GM23338 (cell line): ENCODE measurements at regions not wholly inside any gene's neighbourhood (a gene's known extent, or its start where the extent isn't known, plus 50 kb on each side); places are given as distances from the start of the nearest gene placed in this dataset.

Experiments
- ATAC-seq: fragments of 200-7000 bp; cut with Tn5 transposase; 3 replicates; pipeline ENCODE4 v1.9.1; 2020
- DNase-seq: peaks from one replicate; pipeline ENCODE4 v3.0.0-alpha.2; 2015; ENCODE audit warnings: low spot score
- H2AFZ ChIP-seq: fragments of 200-600 bp; sonication (generic); 2 replicates; pipeline ENCODE4 v1.8.0; 2016; ENCODE audit warnings: antibody characterized with exemption, mild to moderate bottlenecking, moderate library complexity
- H3F3A ChIP-seq: fragments of 200-600 bp; sonication (generic); replicated peaks from 2 replicates; pipeline ENCODE4 v1.8.0; 2017; ENCODE audit warnings: antibody characterized with exemption, mixed run types, low read depth
- H3K27ac ChIP-seq: fragments of 200-600 bp; sonication (generic); 2 replicates; pipeline ENCODE4 v1.6.1; 2016; ENCODE audit warnings: low read depth
- H3K27me3 ChIP-seq: fragments of 200-600 bp; sonication (generic); 2 replicates; pipeline ENCODE4 v1.8.0; 2016; ENCODE audit warnings: mild to moderate bottlenecking, mixed run types, moderate library complexity; ENCODE audit not compliant: insufficient read depth
- H3K36me3 ChIP-seq: fragments of 200-600 bp; sonication (generic); 2 replicates; pipeline ENCODE4 v1.8.0; 2016; ENCODE audit warnings: mild to moderate bottlenecking; ENCODE audit not compliant: insufficient read depth
- H3K4me1 ChIP-seq: fragments of 200-600 bp; sonication (generic); 2 replicates; pipeline ENCODE4 v1.8.0; 2016; ENCODE audit warnings: mild to moderate bottlenecking, moderate library complexity; ENCODE audit not compliant: insufficient read depth
- H3K4me2 ChIP-seq: fragments of 200-600 bp; sonication (generic); 2 replicates; pipeline ENCODE4 v1.7.1; 2017; ENCODE audit warnings: mixed run types
- H3K4me3 ChIP-seq: fragments of 200-600 bp; sonication (generic); 2 replicates; pipeline ENCODE4 v1.6.1; 2016; ENCODE audit warnings: mixed run types
- H3K79me2 ChIP-seq: fragments of 200-600 bp; sonication (generic); replicated peaks from 2 replicates; pipeline ENCODE4 v1.8.0; 2017; ENCODE audit warnings: mild to moderate bottlenecking; ENCODE audit not compliant: insufficient read depth
- H3K9me2 ChIP-seq: fragments of 200-600 bp; sonication (generic); 2 replicates; pipeline ENCODE4 v1.8.0; 2017; ENCODE audit not compliant: insufficient read depth
- H4K20me1 ChIP-seq: fragments of 200-600 bp; sonication (generic); replicated peaks from 2 replicates; pipeline ENCODE4 v1.8.0; 2017; ENCODE audit warnings: mild to moderate bottlenecking; ENCODE audit not compliant: insufficient read depth
- H3K27ac Mint-ChIP-seq: 2 replicates; pipeline ENCODE4 v1.8.0; 2020; ENCODE audit warnings: inconsistent platforms, mild to moderate bottlenecking, moderate library complexity, mixed read lengths
- H3K27me3 Mint-ChIP-seq: 3 replicates; pipeline ENCODE4 v1.8.0; 2022; ENCODE audit warnings: low read depth, mild to moderate bottlenecking, moderate library complexity, mixed read lengths, inconsistent platforms; ENCODE audit not compliant: insufficient read depth, poor library complexity
- H3K36me3 Mint-ChIP-seq: 3 replicates; pipeline ENCODE4 v1.8.0; 2021; ENCODE audit warnings: low read depth, mild to moderate bottlenecking, inconsistent platforms, moderate library complexity, mixed read lengths
- H3K4me1 Mint-ChIP-seq: 3 replicates; pipeline ENCODE4 v1.8.0; 2020; ENCODE audit warnings: mild to moderate bottlenecking, inconsistent platforms, mixed read lengths
- H3K4me3 Mint-ChIP-seq: 3 replicates; pipeline ENCODE4 v1.8.0; 2021; ENCODE audit warnings: moderate library complexity, mild to moderate bottlenecking, inconsistent platforms, mixed read lengths
- H3K9me3 Mint-ChIP-seq: 3 replicates; pipeline ENCODE4 v1.8.0; 2020; ENCODE audit warnings: moderate library complexity, mild to moderate bottlenecking, inconsistent platforms, mixed read lengths
- CREB1 ChIP-seq: fragments of 250-450 bp; sonication (Bioruptor Pico); IDR thresholded peaks from 2 replicates; pipeline ENCODE4 v1.5.0; 2020; ENCODE audit warnings: low read depth, mild to moderate bottlenecking, moderate library complexity
- ETS1 ChIP-seq: IDR thresholded peaks from 2 replicates; pipeline ENCODE4 v1.6.1; 2016; ENCODE audit warnings: antibody characterized with exemption
- EZH2 ChIP-seq: fragments of 200-600 bp; sonication (generic); IDR thresholded peaks from one replicate; pipeline ENCODE4 v1.8.0; 2017; ENCODE audit warnings: antibody characterized with exemption, mild to moderate bottlenecking, low read depth; ENCODE audit not compliant: unreplicated experiment
- EZH2phosphoT487 ChIP-seq: fragments of 200-600 bp; sonication (generic); IDR thresholded peaks from one replicate; pipeline ENCODE4 v1.8.1; 2018; ENCODE audit warnings: antibody characterized with exemption; ENCODE audit not compliant: unreplicated experiment
- JUNB ChIP-seq: IDR thresholded peaks from one replicate; pipeline ENCODE4 v1.6.1; 2016; ENCODE audit warnings: antibody characterized with exemption; ENCODE audit not compliant: unreplicated experiment
- NANOG ChIP-seq: IDR thresholded peaks from 2 replicates; pipeline ENCODE4 v1.6.1; 2016; ENCODE audit warnings: antibody characterized with exemption, borderline replicate concordance
- POLR2AphosphoS5 ChIP-seq: IDR thresholded peaks from 2 replicates; pipeline ENCODE4 v1.6.1; 2016; ENCODE audit warnings: antibody characterized with exemption, low read depth
- REST ChIP-seq: IDR thresholded peaks from one replicate; pipeline ENCODE4 v1.6.1; 2018; ENCODE audit warnings: antibody characterized with exemption; ENCODE audit not compliant: unreplicated experiment
- STAT1 ChIP-seq: IDR thresholded peaks from one replicate; pipeline ENCODE4 v1.6.1; 2016; ENCODE audit warnings: antibody characterized with exemption; ENCODE audit not compliant: unreplicated experiment
- ZNF114 ChIP-seq: fragments of 250-450 bp; sonication (Bioruptor Pico); IDR thresholded peaks from 2 replicates; pipeline ENCODE4 v1.5.0; 2020; ENCODE audit warnings: mild to moderate bottlenecking, moderate library complexity
- ZNF331 ChIP-seq: fragments of 250-450 bp; sonication (Bioruptor Pico); IDR thresholded peaks from 2 replicates; pipeline ENCODE4 v1.5.0; 2020; ENCODE audit warnings: low read depth, mild to moderate bottlenecking, moderate library complexity
- ZNF462 ChIP-seq: fragments of 250-450 bp; sonication (Bioruptor Pico); IDR thresholded peaks from 2 replicates; pipeline ENCODE4 v1.5.0; 2020; ENCODE audit warnings: mild to moderate bottlenecking, moderate library complexity
- TF ChIP-seq, protein P1 (sequence below), 2 experiments: fragments of 200-600 bp in 1 of 2; sonication (generic) in 1 of 2; conservative IDR thresholded peaks; 2 replicates each; pipeline versions ENCODE4 v1.5.1 to v1.6.1; 2016 to 2017; ENCODE audit warnings: antibody characterized with exemption in 2 of 2, low read depth in 2 of 2, mild to moderate bottlenecking in 2 of 2, moderate library complexity in 1 of 2

- Histone ChIP-seq H3K79me2 (no peaks in the 10 kb centered on the region), H4K20me1 (no peaks in the 10 kb centered on the region), H2AFZ (no peak overlapping the region), H3K4me3 (no peak overlapping the region), H3K9me2 (no peaks in the 10 kb centered on the region; the same call in 1 of the 2 replicates), H3F3A (no peaks in the 10 kb centered on the region), H3K27me3 (no peaks in the 10 kb centered on the region), H3K36me3 (no peaks in the 10 kb centered on the region), H3K4me2 (no peak overlapping the region), H3K4me1 (no peaks in the 10 kb centered on the region), H3K27ac (no peak overlapping the region)
- DNase-seq (no peak), ATAC-seq (no peak)
- no peaks in the 10 kb centered on the region for H3K4me1 Mint-ChIP-seq
- H3K27ac Mint-ChIP-seq = no peak overlapping the region
- peaks cover 32% of the 10 kb centered on the region for H3K9me3 Mint-ChIP-seq
- TF ChIP-seq JUNB (no peak), POLR2AphosphoS5 (no peak), ZNF462 (CRISPR knock-in tag) (no peak), ZNF114 (no peak), CREB1 (CRISPR knock-in tag) (no peak), REST (no peak), EZH2 (no peak), STAT1 (no peak), EZH2phosphoT487 (no peak), NANOG (no peak), ETS1 (no peak), ZNF331 (CRISPR knock-in tag) (no peak)
- TF ChIP-seq, protein P1, sequence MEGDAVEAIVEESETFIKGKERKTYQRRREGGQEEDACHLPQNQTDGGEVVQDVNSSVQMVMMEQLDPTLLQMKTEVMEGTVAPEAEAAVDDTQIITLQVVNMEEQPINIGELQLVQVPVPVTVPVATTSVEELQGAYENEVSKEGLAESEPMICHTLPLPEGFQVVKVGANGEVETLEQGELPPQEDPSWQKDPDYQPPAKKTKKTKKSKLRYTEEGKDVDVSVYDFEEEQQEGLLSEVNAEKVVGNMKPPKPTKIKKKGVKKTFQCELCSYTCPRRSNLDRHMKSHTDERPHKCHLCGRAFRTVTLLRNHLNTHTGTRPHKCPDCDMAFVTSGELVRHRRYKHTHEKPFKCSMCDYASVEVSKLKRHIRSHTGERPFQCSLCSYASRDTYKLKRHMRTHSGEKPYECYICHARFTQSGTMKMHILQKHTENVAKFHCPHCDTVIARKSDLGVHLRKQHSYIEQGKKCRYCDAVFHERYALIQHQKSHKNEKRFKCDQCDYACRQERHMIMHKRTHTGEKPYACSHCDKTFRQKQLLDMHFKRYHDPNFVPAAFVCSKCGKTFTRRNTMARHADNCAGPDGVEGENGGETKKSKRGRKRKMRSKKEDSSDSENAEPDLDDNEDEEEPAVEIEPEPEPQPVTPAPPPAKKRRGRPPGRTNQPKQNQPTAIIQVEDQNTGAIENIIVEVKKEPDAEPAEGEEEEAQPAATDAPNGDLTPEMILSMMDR (conservative IDR thresholded peaks at IDR 0.05; ENCODE audit: low read depth in 2 of 2) = no peak
- no peak overlapping the region for H3K4me3 Mint-ChIP-seq
- peaks cover 3% of the 10 kb centered on the region; the same call in 2 of the 3 replicates for H3K36me3 Mint-ChIP-seq
- H3K27me3 Mint-ChIP-seq = no peaks in the 10 kb centered on the region
Observed at GRCh38 chr7:136105191-136105590, 128.0 kb upstream of the MTPN start.
